ENCODE measurements at regions not wholly inside any gene's neighbourhood (a gene's known extent, or its start where the extent isn't known, plus 50 kb on each side); places are given as distances from the start of the nearest gene placed in this dataset.

DNA sequence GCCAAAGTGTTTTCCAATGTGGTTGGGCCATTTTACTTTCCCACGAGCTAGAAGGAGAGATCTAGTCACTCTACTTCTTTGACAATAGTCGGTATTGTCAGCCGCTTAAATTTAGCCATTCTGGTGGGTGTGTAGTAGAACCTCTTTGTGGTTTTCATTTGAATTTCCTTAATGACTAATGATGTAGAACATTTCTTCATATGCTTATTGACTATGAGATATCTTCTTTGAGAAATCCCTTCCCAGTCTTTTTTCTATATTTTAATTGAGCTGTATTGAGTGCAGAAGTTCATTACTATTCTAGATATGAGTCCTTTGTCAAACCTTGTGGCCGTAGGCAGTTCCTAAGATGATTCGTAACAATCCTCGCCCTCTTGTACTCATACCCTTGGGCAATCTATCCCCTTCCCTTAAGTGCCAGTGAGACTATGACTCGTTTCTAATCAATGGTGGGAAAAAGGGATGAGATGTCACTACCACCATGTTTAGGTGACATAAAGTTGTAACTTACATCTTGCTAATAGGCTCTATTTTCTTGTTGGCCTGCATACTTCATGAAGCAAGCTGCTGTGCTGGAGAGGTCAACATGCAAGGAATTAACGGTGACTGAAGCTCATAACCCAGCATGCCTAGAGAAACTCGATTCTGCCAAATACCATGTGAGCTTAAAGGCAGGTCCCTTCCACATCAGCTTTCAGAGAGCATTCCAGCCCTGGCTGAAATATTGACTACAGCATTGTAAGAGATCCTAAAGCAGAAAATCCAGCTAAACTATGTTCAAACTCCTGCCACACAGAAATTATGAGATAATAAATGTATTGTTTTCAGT is 817.9 kb upstream of the SOX9 start:
- Mint-ChIP-seq H3K27ac (no peak overlapping the region), H3K27me3 (no peaks in the 10 kb centered on the region), H3K36me3 (ENCODE audit: low read depth) (no peaks in the 10 kb centered on the region), H3K4me1 (no peaks in the 10 kb centered on the region), H3K9me3 (peaks cover 20% of the 10 kb centered on the region), H3K4me3 (no peak overlapping the region)
- ChIA-PET CTCF (no interaction called here), POLR2A (no interaction called here)
- no peak for DNase-seq

DNA sequence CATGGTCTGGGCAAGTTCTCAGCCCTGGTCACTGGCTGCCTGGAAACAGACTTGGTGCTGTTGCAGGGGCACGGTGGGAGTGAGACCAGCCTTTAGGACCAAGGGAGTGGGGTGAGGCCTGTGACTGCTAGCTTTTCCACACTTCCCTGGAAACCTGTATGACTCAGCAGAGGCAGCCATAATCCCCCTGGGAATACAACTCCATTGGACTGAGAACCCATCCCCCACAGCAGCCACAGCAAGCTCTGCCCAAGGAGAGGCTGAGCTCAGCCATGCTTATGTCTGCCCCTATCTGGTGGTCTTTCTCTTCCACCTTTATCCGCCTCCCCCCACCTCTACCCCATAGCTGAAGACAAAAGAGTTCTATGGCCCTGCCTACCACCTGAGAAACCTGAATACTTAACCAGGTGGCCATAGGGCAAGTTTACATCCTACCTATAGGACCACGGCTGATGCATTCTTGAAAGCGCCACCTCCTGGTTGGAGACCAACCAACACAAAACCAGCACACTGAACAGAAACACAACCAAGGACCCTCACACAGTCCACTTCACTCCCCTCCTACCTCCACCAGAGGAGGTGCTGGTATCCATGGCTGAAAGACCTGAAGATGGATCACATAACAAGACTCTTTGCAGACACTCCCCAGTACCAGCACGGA is 816.2 kb upstream of the SOX9 start:
- no peaks in the 10 kb centered on the region for H3K27me3 Mint-ChIP-seq
- POLR2A ChIA-PET = no interaction called here
- H3K36me3 Mint-ChIP-seq (ENCODE audit: low read depth) = no peaks in the 10 kb centered on the region
- no peak for DNase-seq
- CTCF ChIA-PET = interaction anchor here (0.5 kb wide), 1 partner anchor 753 kb away, joined by 3 read pairs; no protein-coding TSS in a partner anchor
- H3K9me3 Mint-ChIP-seq = peaks cover 21% of the 10 kb centered on the region
- H3K4me3 Mint-ChIP-seq = no peak overlapping the region
- no peaks in the 10 kb centered on the region for H3K4me1 Mint-ChIP-seq
- no peak overlapping the region for H3K27ac Mint-ChIP-seq

DNA sequence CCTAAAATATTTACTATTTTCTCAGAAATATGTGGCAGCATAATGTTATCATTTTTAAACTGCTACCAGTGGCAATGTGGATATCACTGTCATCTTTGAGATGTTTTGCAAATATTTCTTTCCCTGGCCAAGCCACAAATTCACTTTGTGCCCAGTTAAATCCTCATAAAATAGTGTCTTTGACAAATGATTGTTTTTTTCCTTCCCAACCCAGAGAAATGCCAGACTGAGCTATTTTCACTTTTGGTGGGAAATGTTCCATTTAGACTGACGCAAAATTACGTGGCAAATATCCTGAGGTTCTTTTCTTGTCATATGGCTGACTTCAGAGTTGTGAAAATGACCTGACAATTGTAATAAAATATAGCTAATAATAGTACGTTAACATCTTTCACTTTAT is 807.0 kb upstream of the SOX9 start:
- ChIA-PET CTCF (no interaction called here), POLR2A (no interaction called here)
- H3K9me3 Mint-ChIP-seq = peaks cover 7% of the 10 kb centered on the region
- DNase-seq = no peak
- no peaks in the 10 kb centered on the region for H3K36me3 Mint-ChIP-seq (ENCODE audit: low read depth)
- no peak overlapping the region for H3K27ac Mint-ChIP-seq
- no peaks in the 10 kb centered on the region for H3K4me1 Mint-ChIP-seq
- H3K27me3 Mint-ChIP-seq = no peaks in the 10 kb centered on the region
- H3K4me3 Mint-ChIP-seq = no peak overlapping the region

DNA sequence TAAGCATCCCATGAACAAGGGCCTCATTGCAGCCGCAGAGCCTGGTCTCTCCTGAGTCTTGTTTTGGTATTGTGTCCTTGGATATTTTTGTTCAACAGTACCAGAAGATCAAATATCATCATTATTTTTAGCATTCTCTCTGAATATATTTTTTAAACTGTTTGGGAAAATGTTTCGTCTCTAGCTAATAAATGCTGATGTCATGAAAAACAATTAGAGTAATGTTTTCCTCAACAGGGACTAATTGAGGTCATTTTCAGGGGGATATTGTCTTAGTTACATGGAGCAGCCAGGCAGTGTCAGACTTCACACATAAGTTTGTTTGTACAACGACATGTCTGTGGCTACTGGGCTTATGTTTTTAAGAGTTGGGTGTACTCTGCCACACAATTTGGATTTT is 805.3 kb upstream of the SOX9 start:
- Mint-ChIP-seq H3K4me1 (no peaks in the 10 kb centered on the region), H3K27me3 (no peaks in the 10 kb centered on the region), H3K9me3 (peaks cover 3% of the 10 kb centered on the region), H3K27ac (no peak overlapping the region), H3K36me3 (ENCODE audit: low read depth) (no peaks in the 10 kb centered on the region), H3K4me3 (no peak overlapping the region)
- CTCF ChIA-PET = no interaction called here
- no peak for DNase-seq
- POLR2A ChIA-PET = no interaction called here

DNA sequence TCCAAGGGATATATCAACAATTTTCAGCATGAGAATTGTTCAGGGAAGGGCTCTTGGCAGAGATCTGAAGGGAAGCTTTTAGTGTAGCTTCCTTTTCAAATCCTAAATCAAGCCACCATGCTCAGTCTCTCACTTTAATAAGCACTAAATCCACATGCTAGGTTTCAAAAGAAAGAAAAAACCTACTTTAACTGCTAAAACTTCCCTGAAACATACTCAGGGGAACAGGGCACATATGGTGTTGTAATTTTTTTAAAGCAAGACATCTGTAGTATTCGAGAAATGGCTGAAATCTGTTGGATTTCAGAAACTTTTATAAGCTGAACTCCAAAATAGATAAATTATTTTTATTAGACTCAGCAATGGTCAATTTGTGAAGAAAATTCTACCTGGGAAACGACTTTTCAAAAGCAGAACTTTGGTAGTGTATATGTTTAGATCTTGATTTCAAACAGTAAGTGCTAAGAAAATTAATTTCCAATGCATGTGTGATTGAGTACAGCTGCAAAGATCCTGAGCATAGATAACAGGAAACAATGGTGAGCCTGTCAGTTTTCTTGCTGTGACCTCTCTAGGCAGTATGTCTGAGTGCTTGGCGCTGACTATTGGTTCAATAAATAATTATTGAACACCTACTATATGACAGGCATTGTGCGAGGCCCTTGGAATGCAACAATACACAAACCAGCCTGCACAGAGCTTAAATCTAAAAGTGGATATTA is 804.5 kb upstream of the SOX9 start:
- no peaks in the 10 kb centered on the region for H3K36me3 Mint-ChIP-seq (ENCODE audit: low read depth)
- POLR2A ChIA-PET = no interaction called here

DNA sequence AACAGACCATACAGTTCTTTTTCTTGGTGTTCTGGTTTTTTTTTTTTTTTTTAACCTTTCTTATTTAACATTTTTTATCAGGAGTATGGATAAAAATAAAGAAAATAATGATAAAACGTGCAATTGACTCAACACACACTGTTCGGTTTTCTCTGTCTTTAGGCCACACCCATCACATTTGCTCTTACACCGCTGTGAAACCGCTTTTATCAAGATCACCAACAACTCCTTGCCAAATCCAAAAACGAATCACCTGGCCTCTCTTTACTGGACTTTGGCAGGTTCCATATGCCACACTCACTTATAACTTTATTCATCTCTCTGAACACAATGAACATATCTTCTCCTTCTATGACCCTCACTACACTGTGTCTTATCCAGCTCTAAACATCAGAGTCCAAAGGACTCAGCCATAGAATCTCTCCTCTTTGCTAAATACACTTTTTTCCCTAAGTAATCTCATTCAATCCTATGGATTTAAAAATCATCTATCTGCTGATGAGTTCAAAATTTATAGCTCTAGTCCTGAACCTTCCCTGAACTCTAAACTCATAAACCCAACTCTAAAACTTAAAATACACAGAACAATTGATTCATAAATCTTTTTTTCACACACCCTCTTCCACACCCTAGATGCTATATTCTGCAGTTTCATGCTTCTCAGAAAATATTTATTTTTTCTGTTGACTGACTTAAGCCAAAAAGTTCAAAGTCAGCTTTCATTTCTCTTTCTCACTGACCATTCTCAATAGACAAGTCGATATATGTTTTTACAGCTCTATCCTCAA is 800.6 kb upstream of the SOX9 start:
- no peaks in the 10 kb centered on the region for H3K27me3 Mint-ChIP-seq
- no peaks in the 10 kb centered on the region for H3K4me1 Mint-ChIP-seq
- H3K27ac Mint-ChIP-seq = no peak overlapping the region
- no peak for DNase-seq
- ChIA-PET POLR2A (no interaction called here), CTCF (no interaction called here)
- H3K36me3 Mint-ChIP-seq (ENCODE audit: low read depth) = no peaks in the 10 kb centered on the region
- H3K4me3 Mint-ChIP-seq = no peak overlapping the region
- peaks cover 7% of the 10 kb centered on the region for H3K9me3 Mint-ChIP-seq

More for the DNA sequence above, 804.5 kb upstream of the SOX9 start:
- CTCF ChIA-PET = no interaction called here
- H3K9me3 Mint-ChIP-seq = peaks cover 3% of the 10 kb centered on the region
- no peak overlapping the region for H3K27ac Mint-ChIP-seq
- no peak for DNase-seq
- H3K4me1 Mint-ChIP-seq = no peaks in the 10 kb centered on the region
- no peaks in the 10 kb centered on the region for H3K27me3 Mint-ChIP-seq
- no peak overlapping the region for H3K4me3 Mint-ChIP-seq

DNA sequence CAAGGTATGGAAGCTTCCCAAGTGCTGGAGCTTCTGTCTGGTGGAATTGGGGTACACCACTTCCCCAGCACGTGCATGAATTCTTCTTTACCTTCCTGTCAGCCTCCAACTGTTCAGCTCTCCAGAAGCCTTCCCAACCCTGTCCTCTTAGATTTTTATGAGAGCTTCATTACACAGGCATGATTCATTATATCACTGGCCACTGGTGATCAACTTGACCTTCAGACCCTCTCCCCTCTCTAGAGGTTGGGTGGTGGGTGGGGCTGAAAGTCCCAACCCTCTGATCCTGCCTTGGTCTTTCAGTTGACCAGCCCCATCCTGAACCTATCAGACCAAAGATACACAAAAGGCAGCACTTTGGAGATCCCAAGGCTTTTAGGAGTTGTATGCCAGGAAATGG is 795.7 kb upstream of the SOX9 start:
- no peaks in the 10 kb centered on the region for H3K36me3 Mint-ChIP-seq (ENCODE audit: low read depth)
- H3K9me3 Mint-ChIP-seq = peaks cover 5% of the 10 kb centered on the region
- H3K4me1 Mint-ChIP-seq = no peaks in the 10 kb centered on the region
- POLR2A ChIA-PET = no interaction called here
- no peak overlapping the region for H3K4me3 Mint-ChIP-seq
- CTCF ChIA-PET = no interaction called here
- no peaks in the 10 kb centered on the region for H3K27me3 Mint-ChIP-seq
- DNase-seq = no peak
- H3K27ac Mint-ChIP-seq = no peak overlapping the region

DNA sequence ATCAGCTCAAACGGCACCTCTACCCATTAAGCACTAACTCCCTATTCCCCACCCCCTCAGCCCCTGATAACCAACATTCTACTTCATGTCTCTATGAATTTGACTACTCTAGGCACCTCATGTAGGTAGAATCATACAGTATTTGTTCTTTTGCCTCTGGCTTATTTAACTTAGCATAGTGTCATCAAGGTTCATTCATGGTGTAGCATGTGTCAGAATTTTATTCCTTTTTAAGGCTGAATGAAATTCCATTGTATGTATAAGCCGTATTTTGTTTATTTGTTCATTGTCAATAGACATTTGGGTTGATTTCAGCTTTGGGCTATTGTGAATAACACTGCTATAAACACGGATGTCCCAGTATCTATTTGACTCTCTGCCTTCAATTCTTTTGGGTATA is 794.9 kb upstream of the SOX9 start:
- CTCF ChIA-PET = no interaction called here
- no peak overlapping the region for H3K4me3 Mint-ChIP-seq
- no peaks in the 10 kb centered on the region for H3K36me3 Mint-ChIP-seq (ENCODE audit: low read depth)
- POLR2A ChIA-PET = no interaction called here
- H3K9me3 Mint-ChIP-seq = peaks cover 5% of the 10 kb centered on the region
- no peaks in the 10 kb centered on the region for H3K4me1 Mint-ChIP-seq
- H3K27me3 Mint-ChIP-seq = no peaks in the 10 kb centered on the region
- H3K27ac Mint-ChIP-seq = no peak overlapping the region
- DNase-seq = no peak

DNA sequence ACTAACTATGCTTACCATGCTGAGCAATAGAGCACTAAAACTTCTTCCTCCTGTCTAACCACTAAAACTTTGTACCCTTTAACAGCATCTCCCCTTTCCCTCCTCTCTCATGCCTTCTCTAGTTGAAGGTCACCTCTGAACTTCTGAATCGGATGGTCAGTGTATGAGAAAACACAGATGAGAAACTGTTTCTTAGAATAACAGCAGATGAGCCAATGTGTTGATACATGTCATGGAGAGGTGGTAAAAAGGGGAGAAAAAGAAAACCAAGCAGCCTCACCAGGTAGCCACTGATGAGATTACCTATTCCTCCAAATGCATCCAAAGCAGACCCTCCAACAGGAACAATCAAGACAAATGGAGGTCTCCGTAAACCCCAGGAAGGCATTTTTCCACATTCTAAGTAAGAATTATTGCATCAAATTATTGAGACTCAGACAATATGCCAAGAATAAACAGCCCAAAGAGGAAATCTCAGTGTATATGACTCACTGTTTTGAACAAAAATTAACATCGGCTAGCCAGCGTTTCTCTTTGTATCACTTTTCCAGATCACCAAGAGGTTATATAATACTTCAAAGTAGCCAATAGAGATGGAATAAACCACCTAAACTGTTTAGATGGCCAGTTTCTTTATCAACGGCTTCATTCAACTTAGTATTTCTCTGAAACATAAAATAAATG is 793.3 kb upstream of the SOX9 start:
- DNase-seq = no peak
- Mint-ChIP-seq H3K4me1 (no peaks in the 10 kb centered on the region), H3K27me3 (no peaks in the 10 kb centered on the region), H3K36me3 (ENCODE audit: low read depth) (no peaks in the 10 kb centered on the region), H3K27ac (no peak overlapping the region), H3K9me3 (peaks cover 1% of the 10 kb centered on the region), H3K4me3 (no peak overlapping the region)
- ChIA-PET POLR2A (no interaction called here), CTCF (no interaction called here)

DNA sequence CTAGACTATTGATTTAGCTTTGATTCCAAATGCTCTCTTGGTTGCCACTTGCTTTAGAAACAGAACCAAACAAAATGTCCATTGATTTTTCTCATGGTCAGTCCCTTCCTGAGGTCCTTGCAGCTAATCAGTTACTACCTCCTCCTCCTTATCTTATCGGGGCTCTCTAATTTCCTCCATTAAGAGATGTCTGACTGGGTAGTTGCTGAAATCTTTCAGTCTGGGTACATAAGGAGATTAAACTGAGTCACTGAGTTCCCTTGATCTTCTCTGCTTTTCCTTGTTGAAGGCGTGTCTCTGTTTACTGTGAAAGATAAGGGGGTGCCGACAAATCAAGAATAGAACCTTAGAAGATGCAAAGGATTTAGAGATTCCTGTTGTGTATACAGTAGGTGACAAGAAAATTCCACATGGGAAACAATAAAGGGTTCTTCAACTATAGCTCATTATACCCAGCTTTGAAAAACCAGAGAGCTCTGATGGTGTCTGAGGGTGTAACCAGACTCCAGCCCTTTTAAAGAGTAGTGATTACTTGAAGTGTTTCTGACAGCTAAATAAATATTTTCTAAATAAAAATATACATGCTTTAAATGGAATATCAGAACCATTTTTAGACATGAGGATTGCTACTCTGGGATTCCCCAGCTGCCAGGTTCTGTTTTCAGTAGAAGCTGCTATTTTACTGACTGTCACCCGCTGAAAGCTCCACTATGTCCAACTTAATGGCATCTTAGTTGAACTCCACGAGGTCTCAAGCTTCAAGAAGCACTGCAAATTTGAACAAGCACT is 791.3 kb upstream of the SOX9 start:
- H3K4me3 Mint-ChIP-seq = no peak overlapping the region
- no peaks in the 10 kb centered on the region for H3K4me1 Mint-ChIP-seq
- ChIA-PET POLR2A (no interaction called here), CTCF (no interaction called here)
- H3K27me3 Mint-ChIP-seq = no peaks in the 10 kb centered on the region
- no peak for DNase-seq
- H3K9me3 Mint-ChIP-seq = peaks cover 1% of the 10 kb centered on the region
- H3K27ac Mint-ChIP-seq = no peak overlapping the region
- H3K36me3 Mint-ChIP-seq (ENCODE audit: low read depth) = no peaks in the 10 kb centered on the region

DNA sequence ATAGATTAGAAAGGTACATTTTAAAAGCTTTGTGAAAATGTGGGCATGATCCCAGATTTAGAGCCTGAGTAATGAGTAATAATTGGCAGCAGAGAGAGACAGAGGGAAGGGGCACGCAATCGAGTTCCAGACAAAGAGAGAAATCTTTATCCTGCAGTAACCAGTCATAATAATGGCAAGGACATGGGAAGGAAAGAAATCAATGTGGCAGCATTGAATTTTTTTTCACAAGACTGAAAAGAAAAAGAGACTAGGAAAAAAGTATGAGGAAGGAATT is 790.8 kb upstream of the SOX9 start:
- CTCF ChIA-PET = no interaction called here
- Mint-ChIP-seq H3K4me1 (no peaks in the 10 kb centered on the region), H3K9me3 (peaks cover 1% of the 10 kb centered on the region)

DNA sequence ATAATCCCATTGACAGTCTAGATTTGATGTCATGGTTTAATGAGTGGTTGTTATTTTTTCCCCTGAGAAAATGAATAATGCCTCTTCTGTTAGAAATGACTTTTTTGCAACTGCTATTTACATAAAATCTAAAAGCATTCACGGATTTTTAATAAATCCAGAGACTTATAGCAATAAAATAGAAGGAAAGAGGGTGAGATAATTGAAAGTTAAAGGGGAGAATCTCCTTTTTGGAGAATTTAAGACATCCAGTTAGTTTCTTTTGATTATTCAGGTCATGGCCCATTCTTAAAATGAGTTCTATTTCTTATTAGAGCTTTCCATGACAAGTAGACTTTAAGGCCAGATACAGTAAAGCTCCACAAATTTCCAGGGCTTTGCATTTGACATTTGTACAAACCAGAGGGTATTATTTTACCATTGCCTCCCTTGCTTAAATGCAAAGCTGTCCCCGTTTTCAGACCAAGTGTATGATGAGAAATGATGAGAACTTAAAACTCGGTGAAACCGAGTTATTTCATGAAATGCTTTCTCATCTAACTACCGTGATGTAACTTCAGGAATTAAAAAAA is 789.0 kb upstream of the SOX9 start:
- POLR2A ChIA-PET = no interaction called here
- CTCF ChIA-PET = no interaction called here
- H3K9me3 Mint-ChIP-seq = no peaks in the 10 kb centered on the region
- no peak overlapping the region for H3K27ac Mint-ChIP-seq
- H3K4me1 Mint-ChIP-seq = no peaks in the 10 kb centered on the region
- DNase-seq = no peak
- no peaks in the 10 kb centered on the region for H3K27me3 Mint-ChIP-seq
- H3K36me3 Mint-ChIP-seq (ENCODE audit: low read depth) = no peaks in the 10 kb centered on the region
- no peak overlapping the region for H3K4me3 Mint-ChIP-seq

More for the DNA sequence above, 790.8 kb upstream of the SOX9 start:
- no peak for DNase-seq
- POLR2A ChIA-PET = no interaction called here
- Mint-ChIP-seq H3K27me3 (no peaks in the 10 kb centered on the region), H3K36me3 (ENCODE audit: low read depth) (no peaks in the 10 kb centered on the region), H3K27ac (no peak overlapping the region), H3K4me3 (no peak overlapping the region)
